ENCODE measurements at regions not wholly inside any gene's neighbourhood (a gene's known extent, or its start where the extent isn't known, plus 50 kb on each side); places are given as distances from the start of the nearest gene placed in this dataset.
"Not testable (repeated sequence)": the region's sequence is repeated elsewhere in the genome, so short reads cannot be mapped to it uniquely, and the experiment has no call there.

GRCh38 chr6:3922619-3923018 is 73.4 kb downstream of the FAM50B start:
- not testable (repeated sequence) for DNase-seq

GRCh38 chr6:3925223-3926149 is 76.3 kb downstream of the FAM50B start:
- DNase-seq: not testable (repeated sequence)

GRCh38 chr6:3926150-3926482 is 76.9 kb downstream of the FAM50B start:
- DNase-seq: no peak

- no peak for DNase-seq
These were observed 78.9 kb downstream of the FAM50B start for GRCh38 chr6:3928111-3928510.

- no peak for DNase-seq
These were observed 80.2 kb downstream of the FAM50B start for GRCh38 chr6:3929281-3929798.

- no peak for DNase-seq
These were observed 88.3 kb downstream of the FAM50B start for GRCh38 chr6:3937438-3937837.

- no peak for DNase-seq
These were observed 89.7 kb downstream of the FAM50B start for GRCh38 chr6:3938715-3939367.

GRCh38 chr6:3939368-3939958 is 90.3 kb downstream of the FAM50B start:
- DNase-seq: no peak

- no peak for DNase-seq
These were observed 90.8 kb downstream of the FAM50B start for GRCh38 chr6:3939964-3940363.

- DNase-seq: no peak
These were observed 91.5 kb downstream of the FAM50B start for GRCh38 chr6:3940703-3941102.

- peak in 1 of 2 donors; percentile 7 for DNase-seq
These were observed 94.2 kb downstream of the FAM50B start for GRCh38 chr6:3943331-3943765.

- DNase-seq: no peak
These were observed 95.1 kb downstream of the FAM50B start for GRCh38 chr6:3944246-3944645.

- DNase-seq: no peak
These were observed 97.6 kb downstream of the FAM50B start for GRCh38 chr6:3946778-3947177.

GRCh38 chr6:3948866-3949265 is 99.7 kb downstream of the FAM50B start:
- DNase-seq: no peak

GRCh38 chr6:3949521-3949920 is 100.3 kb downstream of the FAM50B start:
- no peak for DNase-seq

GRCh38 chr6:3956054-3956453 is 106.9 kb downstream of the FAM50B start:
- no peak for DNase-seq

GRCh38 chr6:3957321-3957720 is 108.1 kb downstream of the FAM50B start:
- no peak for DNase-seq

- no peak for DNase-seq
These were observed 109.1 kb downstream of the FAM50B start for GRCh38 chr6:3958255-3958654.

- DNase-seq: no peak
These were observed 110.2 kb downstream of the FAM50B start for GRCh38 chr6:3959385-3959784.

GRCh38 chr6:3960754-3961361 is 111.7 kb downstream of the FAM50B start:
- no peak for DNase-seq

- no peak for DNase-seq
These were observed 112.5 kb downstream of the FAM50B start for GRCh38 chr6:3961581-3962215.
